ENCODE measurements at regions not wholly inside any gene's neighbourhood (a gene's known extent, or its start where the extent isn't known, plus 50 kb on each side); places are given as distances from the start of the nearest gene placed in this dataset.

DNA sequence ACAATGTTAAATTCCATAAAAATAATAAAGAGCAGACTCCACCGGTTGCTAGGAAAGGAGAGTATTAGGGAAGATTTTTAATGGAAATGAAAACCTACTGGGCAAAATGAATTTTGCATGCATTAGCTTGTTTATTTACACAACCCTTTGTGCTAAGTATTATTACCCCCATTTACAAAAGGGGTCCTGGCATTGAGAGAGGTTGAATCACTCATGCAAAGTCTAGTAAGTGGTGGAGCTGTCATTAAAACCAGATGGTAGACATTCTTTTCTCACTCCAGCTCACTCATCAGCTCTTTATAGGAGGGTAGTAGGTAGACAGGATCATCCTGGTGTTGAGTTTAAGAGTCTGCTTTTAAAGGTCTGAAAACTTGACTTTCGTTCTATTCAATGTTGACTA, 395.1 kb downstream of the PLK2 start:
- Histone ChIP-seq H3K27ac (replicated peaks) (no peak overlapping the region), H3K27me3 (ENCODE audit: insufficient read depth, poor library complexity, severe bottlenecking) (no peaks in the 10 kb centered on the region), H3K4me3 (replicated peaks; ENCODE audit: insufficient read depth, low read length) (no peak overlapping the region)
- DNase-seq (ENCODE audit: low read depth in 1 of 2, low spot score in 1 of 2) = no peak
- no peak for TF ChIP-seq GABPA (IDR thresholded peaks at IDR 0.05; ENCODE audit: low read depth)
- TF ChIP-seq, protein P1, sequence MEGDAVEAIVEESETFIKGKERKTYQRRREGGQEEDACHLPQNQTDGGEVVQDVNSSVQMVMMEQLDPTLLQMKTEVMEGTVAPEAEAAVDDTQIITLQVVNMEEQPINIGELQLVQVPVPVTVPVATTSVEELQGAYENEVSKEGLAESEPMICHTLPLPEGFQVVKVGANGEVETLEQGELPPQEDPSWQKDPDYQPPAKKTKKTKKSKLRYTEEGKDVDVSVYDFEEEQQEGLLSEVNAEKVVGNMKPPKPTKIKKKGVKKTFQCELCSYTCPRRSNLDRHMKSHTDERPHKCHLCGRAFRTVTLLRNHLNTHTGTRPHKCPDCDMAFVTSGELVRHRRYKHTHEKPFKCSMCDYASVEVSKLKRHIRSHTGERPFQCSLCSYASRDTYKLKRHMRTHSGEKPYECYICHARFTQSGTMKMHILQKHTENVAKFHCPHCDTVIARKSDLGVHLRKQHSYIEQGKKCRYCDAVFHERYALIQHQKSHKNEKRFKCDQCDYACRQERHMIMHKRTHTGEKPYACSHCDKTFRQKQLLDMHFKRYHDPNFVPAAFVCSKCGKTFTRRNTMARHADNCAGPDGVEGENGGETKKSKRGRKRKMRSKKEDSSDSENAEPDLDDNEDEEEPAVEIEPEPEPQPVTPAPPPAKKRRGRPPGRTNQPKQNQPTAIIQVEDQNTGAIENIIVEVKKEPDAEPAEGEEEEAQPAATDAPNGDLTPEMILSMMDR (IDR thresholded peaks at IDR 0.05; ENCODE audit: insufficient read depth, low read length) = no peak
- TF ChIP-seq SPI1 (IDR thresholded peaks at IDR 0.05; ENCODE audit: borderline replicate concordance, low read depth) = no peak
- no peak for TF ChIP-seq POLR2AphosphoS5 (IDR thresholded peaks at IDR 0.05; ENCODE audit: low read depth)
- TF ChIP-seq, protein P2, sequence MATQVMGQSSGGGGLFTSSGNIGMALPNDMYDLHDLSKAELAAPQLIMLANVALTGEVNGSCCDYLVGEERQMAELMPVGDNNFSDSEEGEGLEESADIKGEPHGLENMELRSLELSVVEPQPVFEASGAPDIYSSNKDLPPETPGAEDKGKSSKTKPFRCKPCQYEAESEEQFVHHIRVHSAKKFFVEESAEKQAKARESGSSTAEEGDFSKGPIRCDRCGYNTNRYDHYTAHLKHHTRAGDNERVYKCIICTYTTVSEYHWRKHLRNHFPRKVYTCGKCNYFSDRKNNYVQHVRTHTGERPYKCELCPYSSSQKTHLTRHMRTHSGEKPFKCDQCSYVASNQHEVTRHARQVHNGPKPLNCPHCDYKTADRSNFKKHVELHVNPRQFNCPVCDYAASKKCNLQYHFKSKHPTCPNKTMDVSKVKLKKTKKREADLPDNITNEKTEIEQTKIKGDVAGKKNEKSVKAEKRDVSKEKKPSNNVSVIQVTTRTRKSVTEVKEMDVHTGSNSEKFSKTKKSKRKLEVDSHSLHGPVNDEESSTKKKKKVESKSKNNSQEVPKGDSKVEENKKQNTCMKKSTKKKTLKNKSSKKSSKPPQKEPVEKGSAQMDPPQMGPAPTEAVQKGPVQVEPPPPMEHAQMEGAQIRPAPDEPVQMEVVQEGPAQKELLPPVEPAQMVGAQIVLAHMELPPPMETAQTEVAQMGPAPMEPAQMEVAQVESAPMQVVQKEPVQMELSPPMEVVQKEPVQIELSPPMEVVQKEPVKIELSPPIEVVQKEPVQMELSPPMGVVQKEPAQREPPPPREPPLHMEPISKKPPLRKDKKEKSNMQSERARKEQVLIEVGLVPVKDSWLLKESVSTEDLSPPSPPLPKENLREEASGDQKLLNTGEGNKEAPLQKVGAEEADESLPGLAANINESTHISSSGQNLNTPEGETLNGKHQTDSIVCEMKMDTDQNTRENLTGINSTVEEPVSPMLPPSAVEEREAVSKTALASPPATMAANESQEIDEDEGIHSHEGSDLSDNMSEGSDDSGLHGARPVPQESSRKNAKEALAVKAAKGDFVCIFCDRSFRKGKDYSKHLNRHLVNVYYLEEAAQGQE (IDR thresholded peaks at IDR 0.05; ENCODE audit: insufficient replicate concordance, low read depth) = no peak

DNA sequence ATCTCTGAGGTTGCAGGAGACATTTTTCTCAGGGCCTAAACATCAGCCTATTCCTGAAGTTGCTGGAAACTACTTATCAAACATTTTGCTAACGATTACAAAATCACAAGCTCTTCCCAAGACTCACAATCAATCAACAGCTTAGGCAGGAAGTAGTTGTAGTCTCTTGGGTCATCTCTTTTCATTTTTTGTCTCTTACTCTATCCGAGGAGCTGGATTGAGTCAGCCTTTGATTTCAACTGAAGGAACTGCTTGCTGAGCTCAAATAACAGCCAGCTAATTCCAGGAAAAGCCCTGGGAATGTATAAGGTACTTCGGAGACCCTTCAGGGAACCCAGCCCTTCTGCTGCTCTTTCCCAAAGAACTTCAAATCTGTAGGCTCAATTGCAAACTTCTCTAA, 398.9 kb downstream of the PLK2 start:
- Histone ChIP-seq H3K27ac (replicated peaks) (no peak overlapping the region), H3K4me3 (replicated peaks; ENCODE audit: insufficient read depth, low read length) (no peak overlapping the region), H3K27me3 (ENCODE audit: insufficient read depth, poor library complexity, severe bottlenecking) (no peaks in the 10 kb centered on the region)
- no peak for DNase-seq (ENCODE audit: low read depth in 1 of 2, low spot score in 1 of 2)
- TF ChIP-seq GABPA (IDR thresholded peaks at IDR 0.05; ENCODE audit: low read depth) (no peak), POLR2AphosphoS5 (IDR thresholded peaks at IDR 0.05; ENCODE audit: low read depth) (no peak), SPI1 (IDR thresholded peaks at IDR 0.05; ENCODE audit: borderline replicate concordance, low read depth) (no peak)
- TF ChIP-seq, protein P2 (IDR thresholded peaks at IDR 0.05; ENCODE audit: insufficient replicate concordance, low read depth) = no peak
- TF ChIP-seq, protein P1 (IDR thresholded peaks at IDR 0.05; ENCODE audit: insufficient read depth, low read length) = no peak

DNA sequence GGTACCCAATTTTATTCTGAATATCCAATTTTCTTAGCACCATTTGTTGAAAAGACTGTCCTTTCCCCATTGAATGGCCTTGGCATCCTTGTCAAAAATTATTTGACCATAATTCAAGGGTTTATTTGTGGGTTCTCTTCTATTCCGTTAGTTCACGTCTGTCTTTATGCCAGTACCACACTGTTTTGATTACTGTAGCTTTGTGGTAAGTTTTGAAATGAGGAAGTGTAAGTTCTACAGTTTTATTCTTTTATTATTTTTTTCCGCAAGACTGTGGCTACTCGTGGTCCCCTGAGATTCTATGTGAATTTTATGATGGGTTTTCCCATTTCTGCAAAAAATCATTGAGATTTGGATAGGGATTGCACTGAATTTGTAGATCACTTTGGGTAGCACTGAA, 402.6 kb downstream of the PLK2 start:
- no peak for DNase-seq (ENCODE audit: low read depth in 1 of 2, low spot score in 1 of 2)
- H3K27me3 ChIP-seq (ENCODE audit: insufficient read depth, poor library complexity, severe bottlenecking) = no peaks in the 10 kb centered on the region
- TF ChIP-seq, protein P1 (IDR thresholded peaks at IDR 0.05; ENCODE audit: insufficient read depth, low read length) = no peak
- TF ChIP-seq, protein P2 (IDR thresholded peaks at IDR 0.05; ENCODE audit: insufficient replicate concordance, low read depth) = no peak
- no peak for TF ChIP-seq GABPA (IDR thresholded peaks at IDR 0.05; ENCODE audit: low read depth)
- TF ChIP-seq POLR2AphosphoS5 (IDR thresholded peaks at IDR 0.05; ENCODE audit: low read depth) = no peak
- no peak for TF ChIP-seq SPI1 (IDR thresholded peaks at IDR 0.05; ENCODE audit: borderline replicate concordance, low read depth)
- no peak overlapping the region for H3K27ac ChIP-seq (replicated peaks)
- no peak overlapping the region for H3K4me3 ChIP-seq (replicated peaks; ENCODE audit: insufficient read depth, low read length)
